Breast epithelium (tissue), 4 donors: ENCODE measurements at regions not wholly inside any gene's neighbourhood (a gene's known extent, or its start where the extent isn't known, plus 50 kb on each side); places are given as distances from the start of the nearest gene placed in this dataset.

ENCODE experiments used
- DNase-seq, 2 donors: peaks; one replicate each; pipeline ENCODE4 v3.0.0-alpha.2; 2019; ENCODE audit warnings: low spot score in 2 of 2
- H3K27ac ChIP-seq, 2 donors: fragments of 200-600 bp; sonication (generic) in 1 of 2; one replicate each; pipeline ENCODE4 v1.5.1; 2016 to 2019; ENCODE audit warnings: mild to moderate bottlenecking in 1 of 2
- H3K27me3 ChIP-seq, 2 donors: fragments of 200-600 bp; sonication (generic) in 1 of 2; one replicate each; pipeline versions ENCODE4 v1.5.1 to v1.6.0; 2017 to 2019; ENCODE audit warnings: control low read depth in 1 of 2, mild to moderate bottlenecking in 1 of 2
- H3K36me3 ChIP-seq: fragments of 200-600 bp; one replicate; pipeline ENCODE4 v1.5.1; 2019
- H3K4me1 ChIP-seq, 2 donors: fragments of 200-600 bp; sonication (generic); one replicate each; pipeline ENCODE4 v1.5.1; 2016 to 2019; ENCODE audit warnings: control low read depth in 1 of 2
- H3K4me3 ChIP-seq, 3 donors: fragments of 200-600 bp; sonication (generic); 1 replicate in 2 of 3; 2 replicates in 1 of 3; pipeline ENCODE4 v1.5.1; 2016 to 2019; ENCODE audit warnings: mild to moderate bottlenecking in 3 of 3, moderate library complexity in 2 of 3
- H3K9me3 ChIP-seq, 2 donors: fragments of 200-600 bp; sonication (generic) in 1 of 2; one replicate each; pipeline ENCODE4 v1.5.1; 2016 to 2019; ENCODE audit warnings: control low read depth in 1 of 2
- POLR2A ChIP-seq: fragments of 450-650 bp; IDR thresholded peaks from one replicate; pipeline ENCODE4 v1.6.1; 2016; ENCODE audit warnings: antibody characterized with exemption, mild to moderate bottlenecking, moderate library complexity
- POLR2AphosphoS5 ChIP-seq, 3 donors: sonication (generic); formaldehyde crosslinking; IDR thresholded peaks; one replicate each; pipeline ENCODE4 v1.6.1; 2017; ENCODE audit warnings: antibody characterized with exemption in 3 of 3
- intact Hi-C: fragments of 100-400 bp; cut with DNase I; formaldehyde crosslinking; loops from one replicate; pipeline ENCODE4 v1.15.1; 2023; ENCODE audit warnings: low total_unique reads
- TF ChIP-seq, protein P1 (sequence below), 3 donors: fragments of 450-650 bp; IDR thresholded peaks; one replicate each; pipeline ENCODE4 v1.5.1; 2016 to 2017; ENCODE audit warnings: antibody characterized with exemption in 3 of 3, mild to moderate bottlenecking in 3 of 3, moderate library complexity in 3 of 3

DNA sequence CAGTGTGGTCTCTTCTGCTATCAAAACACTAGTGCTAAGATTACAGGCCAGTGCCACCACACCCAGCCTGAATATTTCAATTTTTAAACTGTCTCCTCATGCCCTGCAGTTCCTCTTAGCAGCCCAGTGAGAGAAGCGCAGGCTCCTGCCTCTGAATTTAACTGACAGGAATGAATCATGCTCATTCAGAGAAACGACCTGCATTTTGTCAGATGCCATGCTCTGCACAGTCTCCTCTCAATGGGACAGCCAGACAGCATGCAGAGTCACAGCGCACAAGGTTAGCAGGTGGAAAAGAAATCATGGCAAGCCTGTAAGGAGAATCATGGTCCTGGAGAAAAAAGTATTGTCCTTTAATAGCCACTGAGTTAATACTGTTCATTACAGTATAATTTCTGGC is 691.0 kb upstream of the SEL1L start:
- H3K27ac ChIP-seq = no peak overlapping the region
- TF ChIP-seq, protein P1, sequence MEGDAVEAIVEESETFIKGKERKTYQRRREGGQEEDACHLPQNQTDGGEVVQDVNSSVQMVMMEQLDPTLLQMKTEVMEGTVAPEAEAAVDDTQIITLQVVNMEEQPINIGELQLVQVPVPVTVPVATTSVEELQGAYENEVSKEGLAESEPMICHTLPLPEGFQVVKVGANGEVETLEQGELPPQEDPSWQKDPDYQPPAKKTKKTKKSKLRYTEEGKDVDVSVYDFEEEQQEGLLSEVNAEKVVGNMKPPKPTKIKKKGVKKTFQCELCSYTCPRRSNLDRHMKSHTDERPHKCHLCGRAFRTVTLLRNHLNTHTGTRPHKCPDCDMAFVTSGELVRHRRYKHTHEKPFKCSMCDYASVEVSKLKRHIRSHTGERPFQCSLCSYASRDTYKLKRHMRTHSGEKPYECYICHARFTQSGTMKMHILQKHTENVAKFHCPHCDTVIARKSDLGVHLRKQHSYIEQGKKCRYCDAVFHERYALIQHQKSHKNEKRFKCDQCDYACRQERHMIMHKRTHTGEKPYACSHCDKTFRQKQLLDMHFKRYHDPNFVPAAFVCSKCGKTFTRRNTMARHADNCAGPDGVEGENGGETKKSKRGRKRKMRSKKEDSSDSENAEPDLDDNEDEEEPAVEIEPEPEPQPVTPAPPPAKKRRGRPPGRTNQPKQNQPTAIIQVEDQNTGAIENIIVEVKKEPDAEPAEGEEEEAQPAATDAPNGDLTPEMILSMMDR (IDR thresholded peaks at IDR 0.05) = no peak
- TF ChIP-seq POLR2A (no peak), POLR2AphosphoS5 (IDR thresholded peaks at IDR 0.05) (no peak)
- H3K4me3 ChIP-seq = no peak overlapping the region
- no peaks in the 10 kb centered on the region for H3K4me1 ChIP-seq
- DNase-seq = no peak
- no peaks in the 10 kb centered on the region for H3K36me3 ChIP-seq
- no peaks in the 10 kb centered on the region for H3K9me3 ChIP-seq
- H3K27me3 ChIP-seq = no peaks in the 10 kb centered on the region
- intact Hi-C loops = no loop called here

DNA sequence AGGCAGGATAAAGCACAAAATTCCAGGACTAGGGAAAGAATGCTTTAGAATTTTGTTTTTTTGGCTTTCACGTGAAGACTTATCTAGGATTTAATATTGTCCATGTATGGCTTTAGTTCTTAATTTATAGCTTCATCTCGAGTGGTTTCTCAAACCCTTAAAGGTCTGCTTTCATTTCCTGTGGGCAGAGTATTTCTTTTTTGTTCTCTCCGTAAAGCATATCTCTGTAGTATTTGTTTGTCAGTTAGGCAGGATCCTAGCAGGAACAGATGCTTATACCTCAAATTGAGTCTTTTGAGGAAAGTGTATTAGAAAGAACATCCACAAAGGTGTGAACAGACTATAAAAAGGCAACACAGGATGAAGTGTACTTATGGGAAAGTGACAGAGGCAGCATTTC is 697.1 kb upstream of the SEL1L start:
- no peak overlapping the region for H3K4me3 ChIP-seq
- DNase-seq = no peak
- intact Hi-C loops = loop anchor here (5.0 kb wide), 1 partner anchor 1597 kb away; no protein-coding TSS in a partner anchor
- no peaks in the 10 kb centered on the region for H3K4me1 ChIP-seq
- no peak for TF ChIP-seq POLR2AphosphoS5 (IDR thresholded peaks at IDR 0.05)
- no peak for TF ChIP-seq POLR2A
- TF ChIP-seq, protein P1 (IDR thresholded peaks at IDR 0.05) = no peak
- no peaks in the 10 kb centered on the region for H3K36me3 ChIP-seq
- no peaks in the 10 kb centered on the region for H3K27me3 ChIP-seq
- H3K27ac ChIP-seq = no peak overlapping the region
- H3K9me3 ChIP-seq = no peaks in the 10 kb centered on the region

DNA sequence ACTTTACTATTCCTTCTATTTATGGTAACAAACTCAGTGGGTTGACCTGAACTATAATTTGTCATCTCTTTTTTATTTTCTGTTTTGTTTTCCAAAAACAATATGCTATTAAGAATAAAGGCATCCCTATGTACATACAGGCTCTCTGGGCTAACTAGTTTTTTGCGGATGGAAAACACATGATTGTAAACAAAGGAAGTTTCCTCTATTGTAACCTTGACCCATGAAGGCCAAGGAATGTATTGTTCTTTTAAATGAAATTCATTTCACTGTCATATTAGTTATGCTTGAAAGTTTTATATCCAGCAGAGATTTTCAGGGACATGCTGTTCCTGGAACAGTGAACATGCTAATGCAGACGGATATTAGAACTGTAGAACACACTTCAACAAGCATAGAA is 705.0 kb upstream of the SEL1L start:
- Histone ChIP-seq H3K9me3 (no peaks in the 10 kb centered on the region), H3K27me3 (no peaks in the 10 kb centered on the region), H3K4me1 (no peaks in the 10 kb centered on the region), H3K4me3 (no peak overlapping the region), H3K27ac (no peak overlapping the region), H3K36me3 (no peaks in the 10 kb centered on the region)
- no peak for DNase-seq
- TF ChIP-seq POLR2AphosphoS5 (IDR thresholded peaks at IDR 0.05) = no peak
- TF ChIP-seq POLR2A = no peak
- TF ChIP-seq, protein P1 (IDR thresholded peaks at IDR 0.05) = no peak
- intact Hi-C loops = no loop called here

DNA sequence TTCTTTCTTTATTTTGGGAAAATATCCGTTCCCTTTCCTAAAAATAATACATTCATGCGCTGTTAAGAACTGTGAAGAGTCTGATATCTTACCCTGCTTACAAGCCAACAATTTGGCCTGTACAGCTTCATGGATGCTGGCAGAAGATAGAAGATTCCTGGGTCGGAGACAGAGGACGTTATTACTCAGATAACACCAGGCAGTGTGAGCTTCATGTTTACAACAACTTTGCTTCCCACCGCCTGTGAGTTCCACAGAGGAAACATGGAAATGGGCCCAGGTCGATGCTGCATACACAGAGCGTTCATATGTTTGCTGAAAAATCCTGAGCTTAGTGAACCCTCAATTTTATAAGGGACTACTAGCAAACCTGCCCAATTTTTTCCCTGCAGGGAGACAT is 705.6 kb upstream of the SEL1L start:
- no peak for DNase-seq
- TF ChIP-seq POLR2AphosphoS5 (IDR thresholded peaks at IDR 0.05) (no peak), POLR2A (no peak)
- TF ChIP-seq, protein P1 (IDR thresholded peaks at IDR 0.05) = no peak
- Histone ChIP-seq H3K27ac (no peak overlapping the region), H3K27me3 (no peaks in the 10 kb centered on the region), H3K4me1 (no peaks in the 10 kb centered on the region), H3K9me3 (no peaks in the 10 kb centered on the region), H3K4me3 (no peak overlapping the region), H3K36me3 (no peaks in the 10 kb centered on the region)
- intact Hi-C loops = no loop called here

DNA sequence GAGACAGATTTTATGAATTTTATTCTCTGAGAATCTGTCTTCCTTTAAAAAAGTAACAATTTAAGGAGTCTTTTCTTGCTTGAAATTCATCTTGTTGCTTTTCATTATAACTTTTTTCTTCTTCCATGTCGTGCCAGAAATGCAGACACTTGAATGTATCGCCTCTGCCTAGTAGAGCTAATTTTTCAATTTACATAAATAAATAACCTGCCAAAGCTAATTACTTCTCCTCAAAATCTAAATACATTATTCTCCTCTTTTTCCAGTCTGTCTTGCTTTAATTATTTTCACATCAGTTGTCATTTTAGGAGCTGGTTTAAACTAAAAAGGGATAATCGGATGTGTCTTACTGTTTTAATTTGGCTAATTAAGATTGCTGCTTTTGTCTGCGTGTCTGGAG is 711.1 kb upstream of the SEL1L start:
- no peak overlapping the region for H3K4me3 ChIP-seq
- TF ChIP-seq POLR2AphosphoS5 (IDR thresholded peaks at IDR 0.05) = no peak
- no peak for TF ChIP-seq POLR2A
- TF ChIP-seq, protein P1 (IDR thresholded peaks at IDR 0.05) = no peak
- no peaks in the 10 kb centered on the region for H3K27me3 ChIP-seq
- intact Hi-C loops = no loop called here
- no peaks in the 10 kb centered on the region for H3K9me3 ChIP-seq
- DNase-seq = no peak
- H3K4me1 ChIP-seq = no peaks in the 10 kb centered on the region
- H3K27ac ChIP-seq = no peak overlapping the region
- H3K36me3 ChIP-seq = no peaks in the 10 kb centered on the region
